ENCODE measurements at regions not wholly inside any gene's neighbourhood (a gene's known extent, or its start where the extent isn't known, plus 50 kb on each side); places are given as distances from the start of the nearest gene placed in this dataset.

- no peak overlapping the region for H3K27ac ChIP-seq (ENCODE audit: low read length)
- no peak overlapping the region for H2AFZ ChIP-seq (ENCODE audit: low read depth, low read length)
- H4K20me1 ChIP-seq (ENCODE audit: insufficient read depth, low read length) = no peaks in the 10 kb centered on the region
- ATAC-seq (ENCODE audit: insufficient read depth, low read depth) (no peak), DNase-seq (no peak)
- TF ChIP-seq CTCF (IDR thresholded peaks at IDR 0.05; ENCODE audit: borderline replicate concordance, extremely low read depth, low read length, poor library complexity, severe bottlenecking) = no peak
- no peak for TF ChIP-seq EZH2 (IDR thresholded peaks at IDR 0.05; ENCODE audit: borderline replicate concordance, low read depth, low read length, severe bottlenecking)
- no peak overlapping the region for H3K9ac ChIP-seq (ENCODE audit: low read depth, low read length)
- no peaks in the 10 kb centered on the region for H3K79me2 ChIP-seq (ENCODE audit: insufficient read depth, low read length)
- no peaks in the 10 kb centered on the region for H3K36me3 ChIP-seq (ENCODE audit: insufficient read depth, low read length)
- no peaks in the 10 kb centered on the region for H3K9me3 ChIP-seq (ENCODE audit: insufficient read depth, low read length, severe bottlenecking)
- no peak overlapping the region for H3K4me3 ChIP-seq (ENCODE audit: low read depth in 1 of 2, low read length in 2 of 2)
- no peaks in the 10 kb centered on the region for H3K27me3 ChIP-seq (ENCODE audit: insufficient read depth, low read length, poor library complexity)
- H3K4me2 ChIP-seq (ENCODE audit: insufficient read depth, low read length) = no peak overlapping the region
- no peaks in the 10 kb centered on the region for H3K4me1 ChIP-seq (ENCODE audit: insufficient read depth, low read length)
Observed at GRCh38 chr3:74847093-74847492, 232.6 kb upstream of the CNTN3 start.

DNA sequence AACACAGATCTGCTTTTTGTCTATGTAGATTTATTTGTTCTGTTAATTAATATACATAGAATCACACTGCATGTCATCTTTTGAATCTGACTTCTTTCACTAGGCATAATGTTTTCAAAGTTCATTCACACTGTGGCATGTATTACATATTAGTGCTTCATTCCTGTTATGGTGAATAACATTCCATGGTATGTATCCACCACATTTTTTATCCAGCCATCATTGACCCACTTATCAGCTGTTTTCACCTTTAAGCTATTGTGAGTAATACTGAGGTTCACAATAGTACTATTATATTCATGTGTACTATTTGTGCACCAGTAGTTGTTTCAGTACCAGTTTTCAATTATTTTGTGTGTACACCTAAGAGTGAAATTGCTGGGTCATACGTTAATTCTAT lies 230.6 kb upstream of the CNTN3 start:
- Histone ChIP-seq H3K36me3 (ENCODE audit: insufficient read depth, low read length) (no peaks in the 10 kb centered on the region), H3K27ac (ENCODE audit: low read length) (no peak overlapping the region), H3K4me3 (ENCODE audit: low read depth in 1 of 2, low read length in 2 of 2) (no peak overlapping the region), H3K4me1 (ENCODE audit: insufficient read depth, low read length) (no peaks in the 10 kb centered on the region), H3K9me3 (ENCODE audit: insufficient read depth, low read length, severe bottlenecking) (no peaks in the 10 kb centered on the region), H3K9ac (ENCODE audit: low read depth, low read length) (no peak overlapping the region), H2AFZ (ENCODE audit: low read depth, low read length) (no peak overlapping the region), H4K20me1 (ENCODE audit: insufficient read depth, low read length) (no peaks in the 10 kb centered on the region), H3K27me3 (ENCODE audit: insufficient read depth, low read length, poor library complexity) (no peaks in the 10 kb centered on the region), H3K4me2 (ENCODE audit: insufficient read depth, low read length) (no peak overlapping the region), H3K79me2 (ENCODE audit: insufficient read depth, low read length) (no peaks in the 10 kb centered on the region)
- no peak for TF ChIP-seq EZH2 (IDR thresholded peaks at IDR 0.05; ENCODE audit: borderline replicate concordance, low read depth, low read length, severe bottlenecking)
- no peak for TF ChIP-seq CTCF (IDR thresholded peaks at IDR 0.05; ENCODE audit: borderline replicate concordance, extremely low read depth, low read length, poor library complexity, severe bottlenecking)
- ATAC-seq (ENCODE audit: insufficient read depth, low read depth) = no peak
- no peak for DNase-seq

DNA sequence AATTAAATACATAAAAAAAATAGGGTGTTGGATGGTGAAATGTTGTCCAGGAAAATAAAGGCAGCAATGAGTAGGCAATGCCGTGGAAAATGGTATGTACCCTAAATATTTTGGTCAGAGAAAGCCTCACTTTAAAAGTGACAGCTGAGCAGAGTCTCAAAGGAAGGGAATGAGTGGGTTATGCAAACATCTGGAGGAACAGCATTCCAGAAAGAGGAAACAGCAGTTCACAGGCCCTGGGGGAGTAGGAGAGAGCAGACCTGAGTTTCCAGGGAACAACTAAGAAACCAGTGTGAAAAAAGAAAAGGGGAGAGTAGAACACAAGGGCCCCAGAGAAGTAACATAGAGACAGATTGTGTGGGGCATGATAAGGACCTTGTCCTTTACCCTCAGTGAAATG lies 230.0 kb upstream of the CNTN3 start:
- TF ChIP-seq CTCF (IDR thresholded peaks at IDR 0.05; ENCODE audit: borderline replicate concordance, extremely low read depth, low read length, poor library complexity, severe bottlenecking) (no peak), EZH2 (IDR thresholded peaks at IDR 0.05; ENCODE audit: borderline replicate concordance, low read depth, low read length, severe bottlenecking) (no peak)
- no peaks in the 10 kb centered on the region for H3K4me1 ChIP-seq (ENCODE audit: insufficient read depth, low read length)
- H3K9ac ChIP-seq (ENCODE audit: low read depth, low read length) = no peak overlapping the region
- ATAC-seq (ENCODE audit: insufficient read depth, low read depth) (no peak), DNase-seq (no peak)
- no peaks in the 10 kb centered on the region for H4K20me1 ChIP-seq (ENCODE audit: insufficient read depth, low read length)
- no peaks in the 10 kb centered on the region for H3K79me2 ChIP-seq (ENCODE audit: insufficient read depth, low read length)
- no peak overlapping the region for H3K27ac ChIP-seq (ENCODE audit: low read length)
- H3K9me3 ChIP-seq (ENCODE audit: insufficient read depth, low read length, severe bottlenecking) = no peaks in the 10 kb centered on the region
- H3K27me3 ChIP-seq (ENCODE audit: insufficient read depth, low read length, poor library complexity) = no peaks in the 10 kb centered on the region
- H3K36me3 ChIP-seq (ENCODE audit: insufficient read depth, low read length) = no peaks in the 10 kb centered on the region
- no peak overlapping the region for H2AFZ ChIP-seq (ENCODE audit: low read depth, low read length)
- no peak overlapping the region for H3K4me3 ChIP-seq (ENCODE audit: low read depth in 1 of 2, low read length in 2 of 2)
- H3K4me2 ChIP-seq (ENCODE audit: insufficient read depth, low read length) = no peak overlapping the region

DNA sequence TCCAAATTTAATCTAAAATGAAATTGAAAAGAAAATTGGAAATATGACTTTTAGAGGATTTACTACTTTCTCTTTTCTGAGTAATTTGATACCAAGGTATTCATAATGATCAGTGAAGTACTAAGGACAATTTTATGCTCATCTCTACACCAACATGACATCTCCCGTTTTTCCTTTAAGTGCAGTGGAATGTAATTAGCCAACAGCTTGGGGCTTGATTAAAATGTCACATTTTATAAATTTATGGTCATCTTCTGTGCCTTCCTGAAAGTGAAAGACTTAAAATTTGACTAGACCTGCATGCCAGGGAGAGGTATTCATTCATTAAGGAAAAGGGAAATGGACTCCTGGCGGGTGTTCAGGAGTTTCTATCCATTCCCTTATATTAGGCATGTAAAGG lies 228.2 kb upstream of the CNTN3 start:
- H3K9ac ChIP-seq (ENCODE audit: low read depth, low read length) = no peak overlapping the region
- H3K9me3 ChIP-seq (ENCODE audit: insufficient read depth, low read length, severe bottlenecking) = no peaks in the 10 kb centered on the region
- no peak overlapping the region for H2AFZ ChIP-seq (ENCODE audit: low read depth, low read length)
- no peaks in the 10 kb centered on the region for H4K20me1 ChIP-seq (ENCODE audit: insufficient read depth, low read length)
- no peak for ATAC-seq (ENCODE audit: insufficient read depth, low read depth)
- no peak overlapping the region for H3K27ac ChIP-seq (ENCODE audit: low read length)
- H3K4me2 ChIP-seq (ENCODE audit: insufficient read depth, low read length) = no peak overlapping the region
- TF ChIP-seq EZH2 (IDR thresholded peaks at IDR 0.05; ENCODE audit: borderline replicate concordance, low read depth, low read length, severe bottlenecking) (no peak), CTCF (IDR thresholded peaks at IDR 0.05; ENCODE audit: borderline replicate concordance, extremely low read depth, low read length, poor library complexity, severe bottlenecking) (no peak)
- no peaks in the 10 kb centered on the region for H3K4me1 ChIP-seq (ENCODE audit: insufficient read depth, low read length)
- H3K36me3 ChIP-seq (ENCODE audit: insufficient read depth, low read length) = no peaks in the 10 kb centered on the region
- no peak overlapping the region for H3K4me3 ChIP-seq (ENCODE audit: low read depth in 1 of 2, low read length in 2 of 2)
- no peaks in the 10 kb centered on the region for H3K79me2 ChIP-seq (ENCODE audit: insufficient read depth, low read length)
- H3K27me3 ChIP-seq (ENCODE audit: insufficient read depth, low read length, poor library complexity) = no peaks in the 10 kb centered on the region
- no peak for DNase-seq
